CD8-positive, alpha-beta memory T cell (primary cell): ENCODE measurements at regions not wholly inside any gene's neighbourhood (a gene's known extent, or its start where the extent isn't known, plus 50 kb on each side); places are given as distances from the start of the nearest gene placed in this dataset.

ENCODE experiments used
- CTCF ChIA-PET: fragments of 350-600 bp; sonication (Branson Sonifier 250); formaldehyde crosslinking; loops from one replicate; lab custom pipeline; 2021; ENCODE audit warnings: antibody characterized with exemption; lab: Charles Lee
- POLR2A ChIA-PET: fragments of 350-600 bp; sonication (Branson Sonifier 250); formaldehyde crosslinking; loops from one replicate; lab custom pipeline; 2021; ENCODE audit warnings: antibody characterized with exemption; lab: Charles Lee
- DNase-seq, 5 donors: peaks; one replicate each; pipeline versions ENCODE4 v3.0.0 to v3.0.0-alpha.2; 2020 to 2022; ENCODE audit warnings: mixed read lengths in 1 of 5
- H3K27ac ChIP-seq: one replicate; pipeline ENCODE4 v1.7.0; 2013; ENCODE audit warnings: low read depth, mild to moderate bottlenecking, low read length, moderate library complexity
- H3K27me3 ChIP-seq: 2 replicates; pipeline ENCODE4 v1.7.0; 2013; ENCODE audit warnings: low read length, mild to moderate bottlenecking; ENCODE audit not compliant: insufficient read depth, poor library complexity, severe bottlenecking
- H3K36me3 ChIP-seq: 2 replicates; pipeline ENCODE4 v1.7.0; 2013; ENCODE audit warnings: mild to moderate bottlenecking, low read length, moderate library complexity; ENCODE audit not compliant: insufficient read depth
- H3K4me1 ChIP-seq: 2 replicates; pipeline ENCODE4 v1.7.0; 2013; ENCODE audit warnings: mild to moderate bottlenecking, low read length, moderate library complexity; ENCODE audit not compliant: insufficient read depth
- H3K4me3 ChIP-seq: 2 replicates; pipeline ENCODE4 v1.7.0; 2013; ENCODE audit warnings: mild to moderate bottlenecking, low read length
- H3K9me3 ChIP-seq: 2 replicates; pipeline ENCODE4 v1.7.0; 2013; ENCODE audit warnings: mild to moderate bottlenecking, low read length
- H3K27ac Mint-ChIP-seq, 8 donors: one replicate each; pipeline ENCODE4 v1.8.0; 2020 to 2021; ENCODE audit warnings: mixed read lengths in 8 of 8, mild to moderate bottlenecking in 6 of 8, inconsistent platforms in 3 of 8, moderate library complexity in 3 of 8
- H3K27me3 Mint-ChIP-seq, 2 donors: one replicate each; pipeline ENCODE4 v1.8.0; 2020 to 2021; ENCODE audit warnings: mixed read lengths in 2 of 2, mild to moderate bottlenecking in 1 of 2, moderate library complexity in 1 of 2
- H3K36me3 Mint-ChIP-seq, 3 donors: one replicate each; pipeline ENCODE4 v1.8.0; 2020 to 2021; ENCODE audit warnings: mixed read lengths in 3 of 3, inconsistent platforms in 1 of 3, mild to moderate bottlenecking in 1 of 3
- H3K4me1 Mint-ChIP-seq, 3 donors: one replicate each; pipeline ENCODE4 v1.8.0; 2020 to 2021; ENCODE audit warnings: mixed read lengths in 3 of 3, inconsistent platforms in 1 of 3, mild to moderate bottlenecking in 1 of 3
- H3K4me3 Mint-ChIP-seq, 7 donors: one replicate each; pipeline ENCODE4 v1.8.0; 2020 to 2021; ENCODE audit warnings: mixed read lengths in 7 of 7, mild to moderate bottlenecking in 6 of 7, moderate library complexity in 4 of 7, inconsistent platforms in 2 of 7
- H3K9me3 Mint-ChIP-seq, 5 donors: one replicate each; pipeline ENCODE4 v1.8.0; 2020 to 2022; ENCODE audit warnings: mixed read lengths in 5 of 5, mild to moderate bottlenecking in 3 of 5, moderate library complexity in 2 of 5, inconsistent platforms in 1 of 5

- Histone ChIP-seq H3K27ac (no peak overlapping the region), H3K27me3 (no peaks in the 10 kb centered on the region), H3K4me3 (no peak overlapping the region), H3K4me1 (no peaks in the 10 kb centered on the region), H3K9me3 (no peaks in the 10 kb centered on the region), H3K36me3 (no peaks in the 10 kb centered on the region)
- H3K4me1 Mint-ChIP-seq: no peaks in the 10 kb centered on the region
- no peak overlapping the region for H3K4me3 Mint-ChIP-seq
- no peak for DNase-seq
- peaks cover 0 to 8% (median 7%) of the 10 kb centered on the region in 5 donors for H3K9me3 Mint-ChIP-seq
- POLR2A ChIA-PET: no interaction called here
- no peak overlapping the region for H3K27ac Mint-ChIP-seq
- H3K27me3 Mint-ChIP-seq: no peaks in the 10 kb centered on the region
- CTCF ChIA-PET: no interaction called here
- no peaks in the 10 kb centered on the region for H3K36me3 Mint-ChIP-seq
These were observed 161.1 kb downstream of the VEGFC start for GRCh38 chr4:176631611-176632010.
